OCI-LY7 (cell line): ENCODE measurements at regions not wholly inside any gene's neighbourhood (a gene's known extent, or its start where the extent isn't known, plus 50 kb on each side); places are given as distances from the start of the nearest gene placed in this dataset.

Source experiments
- BruUV-seq: library from RNA; stranded (reverse); fragments of 400-500 nt; replicated peaks from 2 replicates; lab custom pipeline; 2021; lab: Mats Ljungman, UMichigan
- CTCF ChIA-PET: fragments of 300-600 bp; sonication (Branson Sonifier 250); formaldehyde crosslinking; loops from one replicate; lab custom pipeline; 2022; ENCODE audit warnings: antibody characterized with exemption; ENCODE audit not compliant: unreplicated experiment; lab: Charles Lee
- POLR2A ChIA-PET: fragments of 300-600 bp; sonication (Branson Sonifier 250); formaldehyde crosslinking; loops from one replicate; lab custom pipeline; 2022; ENCODE audit warnings: antibody characterized with exemption; lab: Charles Lee
- DNase-seq: peaks from one replicate; pipeline ENCODE4 v3.0.0-alpha.2; 2015; ENCODE audit warnings: low spot score
- H2AFZ ChIP-seq: fragments of 200-600 bp; sonication (generic), shearing (Covaris generic); 2 replicates; pipeline ENCODE4 v1.6.1; 2014; ENCODE audit warnings: mild to moderate bottlenecking, antibody characterized with exemption, low read length, moderate library complexity
- H3K27ac ChIP-seq: fragments of 200-600 bp; sonication (generic); 2 replicates; pipeline ENCODE4 v1.5.1; 2014; ENCODE audit warnings: mixed run types, low read depth, mild to moderate bottlenecking, moderate library complexity, low read length, inconsistent platforms; ENCODE audit not compliant: poor library complexity, severe bottlenecking
- H3K36me3 ChIP-seq: fragments of 200-600 bp; sonication (generic); 2 replicates; pipeline ENCODE4 v1.6.1; 2014; ENCODE audit warnings: mild to moderate bottlenecking, antibody characterized with exemption, low read length, moderate library complexity, mixed read lengths; ENCODE audit not compliant: insufficient read depth
- H3K4me1 ChIP-seq: fragments of 200-600 bp; sonication (generic); 2 replicates; pipeline ENCODE4 v1.5.1; 2014; ENCODE audit warnings: mild to moderate bottlenecking, low read length; ENCODE audit not compliant: insufficient read depth, poor library complexity, severe bottlenecking
- H3K4me2 ChIP-seq: fragments of 200-600 bp; sonication (generic); 2 replicates; pipeline ENCODE4 v1.6.1; 2014; ENCODE audit warnings: mild to moderate bottlenecking, low read length
- H3K4me3 ChIP-seq: fragments of 200-600 bp; sonication (generic); 2 replicates; pipeline ENCODE4 v1.5.1; 2014; ENCODE audit warnings: mild to moderate bottlenecking, low read depth, low read length; ENCODE audit not compliant: poor library complexity, severe bottlenecking
- H3K79me2 ChIP-seq: fragments of 200-600 bp; sonication (generic); 2 replicates; pipeline ENCODE4 v1.6.1; 2016; ENCODE audit warnings: low read depth, mild to moderate bottlenecking, low read length, moderate library complexity, mixed read lengths; ENCODE audit not compliant: insufficient read depth
- H3K9me2 ChIP-seq: fragments of 200-600 bp; sonication (generic); 2 replicates; pipeline ENCODE4 v1.6.1; 2016; ENCODE audit warnings: mild to moderate bottlenecking, low read length, mixed read lengths; ENCODE audit not compliant: insufficient read depth
- H3K9me3 ChIP-seq: fragments of 200-600 bp; sonication (generic); 2 replicates; pipeline ENCODE4 v1.6.1; 2014; ENCODE audit warnings: mild to moderate bottlenecking, mixed run types, low read length, mixed read lengths
- H4K20me1 ChIP-seq: fragments of 200-600 bp; sonication (generic); 2 replicates; pipeline ENCODE4 v1.6.1; 2014; ENCODE audit warnings: mild to moderate bottlenecking, antibody characterized with exemption, low read length, moderate library complexity, mixed read lengths; ENCODE audit not compliant: insufficient read depth
- CTCF ChIP-seq: fragments of 200-600 bp; sonication (generic); conservative IDR thresholded peaks from 2 replicates; pipeline ENCODE4 v1.5.1; 2014; ENCODE audit warnings: mild to moderate bottlenecking, antibody characterized with exemption, low read length, moderate library complexity, mixed read lengths
- EZH2phosphoT487 ChIP-seq: fragments of 200-600 bp; sonication (generic); IDR thresholded peaks from 2 replicates; pipeline ENCODE4 v1.6.1; 2018; ENCODE audit warnings: low read depth, borderline replicate concordance, mild to moderate bottlenecking, mixed run types, antibody characterized with exemption, low read length, moderate library complexity, mixed read lengths
- intact Hi-C: fragments of 100-400 bp; cut with micrococcal nuclease; formaldehyde crosslinking; loops from one replicate; pipeline ENCODE4 v1.10.0; 2022; ENCODE audit not compliant: unreplicated experiment

GRCh38 chr5:86038566-86038965 lies 579.2 kb upstream of the COX7C start:
- TF ChIP-seq EZH2phosphoT487: no peak
- no peak for TF ChIP-seq CTCF
- no peak overlapping the region for H3K4me2 ChIP-seq
- no peaks in the 10 kb centered on the region for H3K9me3 ChIP-seq
- CTCF ChIA-PET: no interaction called here
- H3K79me2 ChIP-seq: no peaks in the 10 kb centered on the region
- H3K9me2 ChIP-seq: no peaks in the 10 kb centered on the region
- H3K4me1 ChIP-seq: no peaks in the 10 kb centered on the region
- BruUV-seq: no TSS peak
- no peak for DNase-seq
- no peak overlapping the region for H3K27ac ChIP-seq
- intact Hi-C loops: no loop called here
- H3K4me3 ChIP-seq: no peak overlapping the region
- H4K20me1 ChIP-seq: no peaks in the 10 kb centered on the region
- no peak overlapping the region for H2AFZ ChIP-seq
- H3K36me3 ChIP-seq: no peaks in the 10 kb centered on the region
- POLR2A ChIA-PET: interaction anchor here (0.5 kb wide), 1 partner anchor 393 kb away, joined by 6 read pairs; no protein-coding TSS in a partner anchor

- no peak overlapping the region for H3K4me3 ChIP-seq
- no peaks in the 10 kb centered on the region for H3K36me3 ChIP-seq
- no peak overlapping the region for H2AFZ ChIP-seq
- no peak for DNase-seq
- H3K4me2 ChIP-seq: no peak overlapping the region
- POLR2A ChIA-PET: interaction anchor here (0.5 kb wide), 1 partner anchor 392 kb away, joined by 6 read pairs; no protein-coding TSS in a partner anchor
- no TSS peak for BruUV-seq
- H4K20me1 ChIP-seq: no peaks in the 10 kb centered on the region
- no peaks in the 10 kb centered on the region for H3K4me1 ChIP-seq
- TF ChIP-seq CTCF (no peak), EZH2phosphoT487 (no peak)
- H3K27ac ChIP-seq: no peak overlapping the region
- CTCF ChIA-PET: no interaction called here
- H3K9me2 ChIP-seq: no peaks in the 10 kb centered on the region
- no peaks in the 10 kb centered on the region for H3K79me2 ChIP-seq
- H3K9me3 ChIP-seq: no peaks in the 10 kb centered on the region
- intact Hi-C loops: no loop called here
Measured at GRCh38 chr5:86039351-86039750, 578.4 kb upstream of the COX7C start.

GRCh38 chr5:86070719-86071118 lies 547.0 kb upstream of the COX7C start:
- no peaks in the 10 kb centered on the region for H3K9me2 ChIP-seq
- intact Hi-C loops: no loop called here
- H4K20me1 ChIP-seq: no peaks in the 10 kb centered on the region
- H3K27ac ChIP-seq: no peak overlapping the region
- no peak for DNase-seq
- H3K79me2 ChIP-seq: no peaks in the 10 kb centered on the region
- no peaks in the 10 kb centered on the region for H3K9me3 ChIP-seq
- ChIA-PET CTCF (no interaction called here), POLR2A (interaction anchor here (0.7 kb wide), 1 partner anchor 310 kb away, joined by 3 read pairs; no protein-coding TSS in a partner anchor)
- no peak overlapping the region for H3K4me3 ChIP-seq
- TF ChIP-seq EZH2phosphoT487 (no peak), CTCF (no peak)
- H2AFZ ChIP-seq: no peak overlapping the region
- H3K36me3 ChIP-seq: no peaks in the 10 kb centered on the region
- no peak overlapping the region for H3K4me2 ChIP-seq
- BruUV-seq: no TSS peak
- H3K4me1 ChIP-seq: no peaks in the 10 kb centered on the region
